PC-9 (cell line): ENCODE measurements at regions not wholly inside any gene's neighbourhood (a gene's known extent, or its start where the extent isn't known, plus 50 kb on each side); places are given as distances from the start of the nearest gene placed in this dataset.

Experiments
- EZH2 ChIP-seq: fragments of 200-600 bp; sonication (generic); IDR thresholded peaks from 2 replicates; pipeline ENCODE4 v1.8.0; 2017; ENCODE audit warnings: antibody characterized with exemption, low read depth
- TF ChIP-seq, protein P1 (sequence below): fragments of 200-600 bp; sonication (generic); conservative IDR thresholded peaks from 2 replicates; pipeline ENCODE4 v1.6.1; 2017; ENCODE audit warnings: mixed run types, antibody characterized with exemption, mild to moderate bottlenecking, moderate library complexity

- TF ChIP-seq, protein P1, sequence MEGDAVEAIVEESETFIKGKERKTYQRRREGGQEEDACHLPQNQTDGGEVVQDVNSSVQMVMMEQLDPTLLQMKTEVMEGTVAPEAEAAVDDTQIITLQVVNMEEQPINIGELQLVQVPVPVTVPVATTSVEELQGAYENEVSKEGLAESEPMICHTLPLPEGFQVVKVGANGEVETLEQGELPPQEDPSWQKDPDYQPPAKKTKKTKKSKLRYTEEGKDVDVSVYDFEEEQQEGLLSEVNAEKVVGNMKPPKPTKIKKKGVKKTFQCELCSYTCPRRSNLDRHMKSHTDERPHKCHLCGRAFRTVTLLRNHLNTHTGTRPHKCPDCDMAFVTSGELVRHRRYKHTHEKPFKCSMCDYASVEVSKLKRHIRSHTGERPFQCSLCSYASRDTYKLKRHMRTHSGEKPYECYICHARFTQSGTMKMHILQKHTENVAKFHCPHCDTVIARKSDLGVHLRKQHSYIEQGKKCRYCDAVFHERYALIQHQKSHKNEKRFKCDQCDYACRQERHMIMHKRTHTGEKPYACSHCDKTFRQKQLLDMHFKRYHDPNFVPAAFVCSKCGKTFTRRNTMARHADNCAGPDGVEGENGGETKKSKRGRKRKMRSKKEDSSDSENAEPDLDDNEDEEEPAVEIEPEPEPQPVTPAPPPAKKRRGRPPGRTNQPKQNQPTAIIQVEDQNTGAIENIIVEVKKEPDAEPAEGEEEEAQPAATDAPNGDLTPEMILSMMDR: no peak
- no peak for TF ChIP-seq EZH2
Observed at GRCh38 chr16:73265124-73265837, 217.4 kb upstream of the ZFHX3 start.
